ENCODE measurements at regions not wholly inside any gene's neighbourhood (a gene's known extent, or its start where the extent isn't known, plus 50 kb on each side); places are given as distances from the start of the nearest gene placed in this dataset.

GRCh38 chr7:17620566-17620965 is 319.7 kb downstream of the SNX13 start:
- TF ChIP-seq SMC3 (IDR thresholded peaks at IDR 0.05; ENCODE audit: low read depth, low read length) (no peak), CHD2 (IDR thresholded peaks at IDR 0.05; ENCODE audit: low read length, partially characterized antibody) (no peak), RFX5 (IDR thresholded peaks at IDR 0.05; ENCODE audit: low read length) (no peak), EP300 (IDR thresholded peaks at IDR 0.05; ENCODE audit: borderline replicate concordance in 1 of 2, low read depth in 1 of 2, low read length in 1 of 2) (no peak), GATA2 (CRISPR knock-in tag; IDR thresholded peaks at IDR 0.05) (no peak), REST (IDR thresholded peaks at IDR 0.05; ENCODE audit: low read depth, low read length) (no peak), FOXM1 (IDR thresholded peaks at IDR 0.05; ENCODE audit: low read depth) (no peak)
- TF ChIP-seq, protein P1, sequence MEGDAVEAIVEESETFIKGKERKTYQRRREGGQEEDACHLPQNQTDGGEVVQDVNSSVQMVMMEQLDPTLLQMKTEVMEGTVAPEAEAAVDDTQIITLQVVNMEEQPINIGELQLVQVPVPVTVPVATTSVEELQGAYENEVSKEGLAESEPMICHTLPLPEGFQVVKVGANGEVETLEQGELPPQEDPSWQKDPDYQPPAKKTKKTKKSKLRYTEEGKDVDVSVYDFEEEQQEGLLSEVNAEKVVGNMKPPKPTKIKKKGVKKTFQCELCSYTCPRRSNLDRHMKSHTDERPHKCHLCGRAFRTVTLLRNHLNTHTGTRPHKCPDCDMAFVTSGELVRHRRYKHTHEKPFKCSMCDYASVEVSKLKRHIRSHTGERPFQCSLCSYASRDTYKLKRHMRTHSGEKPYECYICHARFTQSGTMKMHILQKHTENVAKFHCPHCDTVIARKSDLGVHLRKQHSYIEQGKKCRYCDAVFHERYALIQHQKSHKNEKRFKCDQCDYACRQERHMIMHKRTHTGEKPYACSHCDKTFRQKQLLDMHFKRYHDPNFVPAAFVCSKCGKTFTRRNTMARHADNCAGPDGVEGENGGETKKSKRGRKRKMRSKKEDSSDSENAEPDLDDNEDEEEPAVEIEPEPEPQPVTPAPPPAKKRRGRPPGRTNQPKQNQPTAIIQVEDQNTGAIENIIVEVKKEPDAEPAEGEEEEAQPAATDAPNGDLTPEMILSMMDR (IDR thresholded peaks at IDR 0.05) = no peak
- TF ChIP-seq, protein P2, sequence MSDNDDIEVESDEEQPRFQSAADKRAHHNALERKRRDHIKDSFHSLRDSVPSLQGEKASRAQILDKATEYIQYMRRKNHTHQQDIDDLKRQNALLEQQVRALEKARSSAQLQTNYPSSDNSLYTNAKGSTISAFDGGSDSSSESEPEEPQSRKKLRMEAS (IDR thresholded peaks at IDR 0.05; ENCODE audit: low read depth) = no peak

Data from SK-N-SH (cell line).